NCI-H748 treated with DMSO at 0.1 percent for 48 hours (cell line): ENCODE measurements at regions not wholly inside any gene's neighbourhood (a gene's known extent, or its start where the extent isn't known, plus 50 kb on each side); places are given as distances from the start of the nearest gene placed in this dataset.

Experiments
- DNase-seq: peaks from one replicate; lab custom pipeline; 2025; lab: John Stamatoyannopoulos, UW

GRCh38 chr3:111352585-111352984 is 189.4 kb upstream of the CD96 start:
- DNase-seq: no peak

DNA sequence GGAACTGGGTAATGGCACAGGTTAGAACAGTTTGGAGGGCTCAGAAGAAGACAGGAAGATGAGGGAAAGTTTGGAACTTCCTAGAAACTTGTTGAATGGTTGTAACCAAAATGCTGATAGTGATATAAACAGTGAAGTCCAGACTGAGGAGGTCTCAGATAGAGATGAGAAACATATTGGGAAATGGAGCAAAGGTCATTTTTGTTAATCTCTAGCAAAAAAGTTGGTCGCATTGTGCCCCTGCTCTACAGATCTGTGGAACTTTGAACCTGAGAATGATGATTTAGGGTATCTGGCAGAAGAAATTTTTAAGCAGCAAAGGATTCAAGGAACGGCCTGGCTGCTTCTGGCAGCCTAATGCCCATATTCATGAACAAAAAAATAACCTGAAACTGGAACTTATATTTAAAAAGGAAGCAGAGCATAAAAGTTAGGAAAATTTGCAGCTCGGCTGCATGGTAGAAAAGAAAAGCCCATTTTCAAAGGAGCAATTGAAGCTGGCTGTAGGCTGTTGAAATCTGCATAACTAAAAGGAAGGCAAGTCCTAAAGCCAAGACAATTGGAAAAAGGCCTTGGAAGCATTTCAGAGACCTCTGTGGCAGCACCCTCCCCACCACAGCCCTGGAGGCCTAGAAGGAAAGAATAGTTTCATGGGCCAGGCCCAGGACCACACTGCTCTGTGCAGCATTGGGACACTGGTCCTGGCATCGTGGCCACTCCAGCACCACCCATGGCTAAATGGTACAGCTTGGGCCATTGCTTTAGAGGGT is 182.6 kb upstream of the CD96 start:
- no peak for DNase-seq

GRCh38 chr3:111362381-111363009 is 179.5 kb upstream of the CD96 start:
- DNase-seq: no peak

DNA sequence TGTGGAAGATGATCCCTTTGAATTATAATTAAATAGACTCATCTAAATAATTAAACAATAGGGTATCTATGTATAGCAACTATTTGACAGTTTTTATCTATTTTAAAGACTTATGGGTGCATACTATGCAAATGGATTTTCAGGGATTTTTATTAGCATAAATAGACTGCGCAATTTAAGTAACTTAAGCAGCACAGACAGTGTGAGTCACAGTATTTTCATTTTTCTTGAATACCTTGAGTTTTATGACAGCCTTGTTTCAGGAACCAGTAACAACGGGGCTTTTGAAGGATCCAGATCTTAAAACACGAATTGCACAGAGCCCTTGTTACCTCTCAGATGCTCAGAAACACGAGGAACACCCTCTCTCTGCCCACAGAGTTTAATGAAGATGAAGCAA is 175.5 kb upstream of the CD96 start:
- no peak for DNase-seq

GRCh38 chr3:111368056-111368455 is 173.9 kb upstream of the CD96 start:
- no peak for DNase-seq

- no peak for DNase-seq
Measured at GRCh38 chr3:111369958-111370357, 172.0 kb upstream of the CD96 start.

- no peak for DNase-seq
Measured at GRCh38 chr3:111373239-111373638, 168.8 kb upstream of the CD96 start.

DNA sequence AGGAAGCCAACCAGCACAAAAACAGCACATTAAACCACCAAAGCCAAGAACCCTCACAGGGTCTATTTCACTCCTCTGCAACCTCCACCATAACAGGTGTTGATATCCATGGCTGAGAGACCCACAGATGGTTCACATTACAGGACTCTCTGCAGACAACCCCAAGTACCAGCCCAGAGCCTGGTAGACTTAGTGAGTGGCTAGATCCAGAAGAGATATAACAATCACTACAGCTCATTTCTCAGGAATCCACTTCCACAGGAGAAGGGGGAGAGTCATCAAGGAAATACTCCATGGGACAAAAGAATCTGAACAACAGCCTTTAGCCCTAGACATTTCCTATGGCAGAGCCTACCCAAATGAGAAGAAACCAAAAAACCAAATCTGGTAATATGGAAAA is 168.1 kb upstream of the CD96 start:
- DNase-seq: no peak

GRCh38 chr3:111385971-111386495 is 156.0 kb upstream of the CD96 start:
- no peak for DNase-seq

DNA sequence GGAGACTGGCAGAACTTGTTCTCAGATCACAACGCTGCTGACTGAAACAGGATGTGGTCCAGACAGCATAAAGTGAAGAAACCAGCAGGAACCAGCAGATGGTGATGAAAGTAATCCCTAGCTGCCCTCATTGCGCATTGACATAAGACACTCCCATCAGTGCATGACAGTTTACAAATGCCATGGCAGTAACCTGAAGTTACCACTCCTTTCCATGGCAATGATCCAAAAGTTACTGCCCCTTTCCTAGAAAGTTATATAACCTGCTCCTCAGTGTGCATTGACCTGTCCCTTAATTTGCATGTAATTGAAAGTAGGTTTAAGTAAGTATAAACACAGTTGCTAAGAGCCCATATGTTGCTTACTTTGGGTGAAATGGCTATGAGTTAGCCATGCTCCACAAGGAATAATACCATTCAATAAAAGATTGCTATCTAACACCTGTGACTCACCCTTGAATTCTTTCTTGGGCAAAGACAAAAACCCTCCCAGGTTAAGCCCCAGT is 149.1 kb upstream of the CD96 start:
- peak; percentile 55 for DNase-seq

DNA sequence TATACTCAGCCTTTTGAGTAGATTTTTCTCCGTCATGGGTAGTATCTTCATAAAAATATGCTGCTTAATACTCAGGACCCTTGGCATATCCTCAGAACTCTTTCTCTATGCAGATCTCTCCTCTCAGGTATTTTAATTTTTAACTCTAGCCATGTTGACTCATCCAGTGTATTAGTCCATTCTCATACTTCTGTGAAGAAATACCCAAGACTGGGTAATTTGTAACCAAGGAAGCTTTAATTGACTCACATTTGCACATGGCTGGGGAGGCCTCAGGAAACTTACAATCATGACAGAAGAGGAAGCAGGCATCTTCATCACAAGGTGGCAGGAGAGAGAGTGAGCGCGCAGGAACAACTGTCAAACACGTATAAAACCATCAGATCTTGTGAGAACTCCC is 129.3 kb upstream of the CD96 start:
- no peak for DNase-seq

DNA sequence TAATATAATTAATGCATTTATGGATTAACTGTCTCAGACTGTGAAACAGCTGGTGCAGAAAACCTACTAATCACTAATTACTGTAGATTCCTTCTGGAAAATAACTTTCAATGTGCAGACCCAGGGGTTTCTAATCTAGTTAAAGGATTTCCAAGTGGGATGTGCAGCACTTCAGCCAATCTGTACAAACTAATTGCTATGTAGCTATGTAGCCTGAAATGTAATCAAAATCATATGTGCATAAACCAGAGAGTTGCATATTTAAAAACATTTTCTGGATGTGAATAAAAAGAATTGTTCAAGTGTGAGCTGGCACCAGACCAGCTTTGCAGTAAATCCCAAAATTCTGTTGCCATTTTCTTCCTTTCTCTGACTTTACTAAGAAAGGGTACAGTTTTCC is 127.5 kb upstream of the CD96 start:
- DNase-seq: no peak

DNA sequence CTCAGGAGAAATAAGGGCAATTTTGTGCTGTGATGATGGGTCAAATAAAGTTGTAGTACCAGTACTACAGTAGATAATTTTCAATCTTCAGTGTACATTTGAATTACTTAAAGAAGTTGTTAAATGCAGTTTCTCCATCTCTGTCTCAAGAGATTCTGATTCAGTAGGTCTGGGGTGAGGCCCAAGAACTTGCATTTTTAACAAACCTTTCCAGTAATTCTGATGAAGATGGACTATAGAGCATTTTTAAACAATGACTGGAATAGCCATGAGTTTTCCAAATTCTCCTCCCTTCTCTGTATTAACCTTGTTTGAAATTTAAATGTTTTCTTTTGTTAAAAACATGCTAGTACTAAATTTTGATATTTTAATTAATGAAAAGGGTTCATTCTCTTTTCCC is 127.0 kb upstream of the CD96 start:
- no peak for DNase-seq

GRCh38 chr3:111418391-111418790 is 123.6 kb upstream of the CD96 start:
- DNase-seq: no peak

- no peak for DNase-seq
Measured at GRCh38 chr3:111428301-111428700, 113.7 kb upstream of the CD96 start.

- DNase-seq: no peak
Measured at GRCh38 chr3:111434941-111435622, 106.9 kb upstream of the CD96 start.

- DNase-seq: no peak
Measured at GRCh38 chr3:111438283-111438682, 103.7 kb upstream of the CD96 start.

DNA sequence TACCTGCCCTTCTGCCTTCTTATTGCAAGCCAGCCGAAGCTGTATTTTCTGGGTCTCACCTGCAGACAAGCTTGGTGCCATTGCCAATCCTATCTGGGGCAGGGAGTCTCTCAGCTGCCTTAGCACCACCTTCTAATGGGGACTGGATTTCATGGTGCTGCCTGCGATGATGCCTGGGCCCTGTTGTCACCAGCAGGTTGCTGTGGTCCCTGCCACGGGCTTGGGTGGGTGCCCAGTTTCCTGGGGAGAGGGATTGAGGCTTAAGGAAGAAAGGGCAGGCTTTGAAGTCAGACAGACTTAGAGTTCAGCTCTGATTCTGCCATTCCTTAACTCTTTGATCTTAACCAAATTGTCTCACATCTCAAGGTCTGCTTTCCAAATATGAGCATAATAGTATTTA is 87.4 kb upstream of the CD96 start:
- no peak for DNase-seq

- no peak for DNase-seq
Measured at GRCh38 chr3:111465081-111465670, 76.8 kb upstream of the CD96 start.

- DNase-seq: no peak
Measured at GRCh38 chr3:111470032-111470431, 72.0 kb upstream of the CD96 start.

GRCh38 chr3:111471831-111472230 is 70.2 kb upstream of the CD96 start:
- DNase-seq: no peak

DNA sequence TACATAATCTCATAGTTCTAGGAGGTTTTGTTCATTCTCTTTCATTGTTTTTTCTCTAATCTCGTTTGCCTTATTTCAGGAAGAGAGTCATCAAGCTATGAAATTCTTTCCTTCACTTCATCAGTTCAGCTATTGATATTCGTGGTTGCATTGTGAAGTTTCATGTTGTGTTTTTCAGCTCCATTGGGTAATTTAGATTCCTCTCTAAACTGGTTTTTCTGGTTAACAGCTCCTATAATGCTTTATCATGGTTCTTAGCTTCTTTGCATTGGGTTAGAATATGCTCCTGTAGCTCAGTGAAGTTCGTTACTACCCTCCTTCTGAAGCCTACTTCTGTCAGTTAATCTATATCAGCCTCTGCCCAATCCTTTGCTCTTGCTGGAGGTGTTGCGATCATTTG is 69.4 kb upstream of the CD96 start:
- no peak for DNase-seq

DNA sequence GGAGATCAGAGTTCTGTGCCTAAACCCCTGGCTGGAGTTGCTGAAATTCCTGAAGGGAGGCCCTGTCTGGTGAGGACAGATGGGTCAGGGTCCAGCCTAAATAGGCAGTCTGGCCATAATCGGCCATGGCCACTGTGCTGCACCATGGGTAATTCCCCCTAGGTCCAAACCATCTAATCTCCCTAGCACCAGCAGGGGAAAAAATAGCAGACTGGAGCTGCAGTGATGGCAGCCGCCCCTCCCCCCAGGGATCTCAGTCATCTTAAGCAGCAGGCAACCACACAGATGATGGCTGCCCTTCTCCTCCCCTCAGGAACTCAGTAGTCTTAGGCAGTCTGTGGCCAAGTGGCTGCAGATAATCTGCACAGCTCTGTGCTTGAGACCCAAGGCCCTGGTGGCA is 68.4 kb upstream of the CD96 start:
- DNase-seq: no peak
